HG03521 (cell line): ENCODE measurements at regions not wholly inside any gene's neighbourhood (a gene's known extent, or its start where the extent isn't known, plus 50 kb on each side); places are given as distances from the start of the nearest gene placed in this dataset.
"Not testable (repeated sequence)": the region's sequence is repeated elsewhere in the genome, so short reads cannot be mapped to it uniquely, and the experiment has no call there.

Experiments
- ATAC-seq: cut with Tn5 transposase; IDR thresholded peaks from one replicate; pipeline ENCODE4 v1.9.1; 2021; ENCODE audit warnings: mild to moderate bottlenecking, moderate library complexity; ENCODE audit not compliant: unreplicated experiment

GRCh38 chr3:62926494-62926893 is 51.3 kb upstream of the CADPS start:
- ATAC-seq, result no peak

GRCh38 chr3:62928256-62928655 is 53.0 kb upstream of the CADPS start:
- ATAC-seq, result no peak

- no peak for ATAC-seq
Observed at GRCh38 chr3:62929771-62930170, 54.6 kb upstream of the CADPS start.

- ATAC-seq, result no peak
Observed at GRCh38 chr3:62935793-62936192, 60.6 kb upstream of the CADPS start.

GRCh38 chr3:62936626-62937254 is 61.5 kb upstream of the CADPS start:
- no peak for ATAC-seq

GRCh38 chr3:62938583-62938982 is 63.4 kb upstream of the CADPS start:
- ATAC-seq, result no peak

GRCh38 chr3:62939707-62940106 is 64.5 kb upstream of the CADPS start:
- ATAC-seq, result no peak

- no peak for ATAC-seq
Observed at GRCh38 chr3:62940771-62941563, 65.8 kb upstream of the CADPS start.

- ATAC-seq, result no peak
Observed at GRCh38 chr3:62942227-62942626, 67.0 kb upstream of the CADPS start.

GRCh38 chr3:62942764-62943163 is 67.5 kb upstream of the CADPS start:
- no peak for ATAC-seq

- no peak for ATAC-seq
Observed at GRCh38 chr3:62948921-62949320, 73.7 kb upstream of the CADPS start.

GRCh38 chr3:62950210-62950609 is 75.0 kb upstream of the CADPS start:
- no peak for ATAC-seq

GRCh38 chr3:62951037-62951613 is 75.9 kb upstream of the CADPS start:
- ATAC-seq, result no peak

- not testable (repeated sequence) for ATAC-seq
Observed at GRCh38 chr3:62951880-62952279, 76.7 kb upstream of the CADPS start.

GRCh38 chr3:62954580-62954979 is 79.4 kb upstream of the CADPS start:
- ATAC-seq, result peak; percentile 83

- ATAC-seq, result no peak
Observed at GRCh38 chr3:62955126-62955525, 79.9 kb upstream of the CADPS start.

- ATAC-seq, result no peak
Observed at GRCh38 chr3:62956411-62956810, 81.2 kb upstream of the CADPS start.

GRCh38 chr3:62961874-62962556 is 86.8 kb upstream of the CADPS start:
- ATAC-seq, result no peak

GRCh38 chr3:62962714-62963113 is 87.5 kb upstream of the CADPS start:
- ATAC-seq, result no peak

- ATAC-seq, result no peak
Observed at GRCh38 chr3:62965311-62965710, 90.1 kb upstream of the CADPS start.

GRCh38 chr3:62968128-62968527 is 92.9 kb upstream of the CADPS start:
- no peak for ATAC-seq

- no peak for ATAC-seq
Observed at GRCh38 chr3:62970648-62971047, 95.4 kb upstream of the CADPS start.
